ENCODE measurements at regions not wholly inside any gene's neighbourhood (a gene's known extent, or its start where the extent isn't known, plus 50 kb on each side); places are given as distances from the start of the nearest gene placed in this dataset.

DNA sequence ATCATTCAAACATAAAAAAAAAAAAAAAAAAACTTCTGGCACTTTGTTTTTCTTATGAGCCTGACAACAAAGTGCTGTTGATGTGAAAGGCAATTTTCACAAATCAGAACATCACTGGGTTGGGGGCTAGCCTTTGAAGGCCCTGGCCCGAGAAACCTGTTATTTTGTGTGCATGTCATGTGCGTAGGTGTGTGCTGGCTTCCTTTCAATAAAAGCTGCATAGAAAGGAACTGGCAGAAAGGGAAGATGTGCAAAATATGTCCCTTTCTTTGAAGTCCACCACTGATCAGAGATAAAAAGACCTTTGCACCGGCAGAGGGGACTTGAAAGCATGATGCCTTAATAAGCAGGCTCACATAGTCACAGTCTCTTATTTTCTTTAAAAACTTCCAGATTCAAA, 170.8 kb upstream of the RASGEF1B start:
- no peaks in the 10 kb centered on the region for H4K20me1 ChIP-seq (ENCODE audit: insufficient read depth, low read length)
- H3K27me3 ChIP-seq (ENCODE audit: insufficient read depth, low read length) = no peaks in the 10 kb centered on the region
- H3K79me2 ChIP-seq (ENCODE audit: insufficient read depth, low read length) = no peaks in the 10 kb centered on the region
- no peak overlapping the region for H3K4me2 ChIP-seq (ENCODE audit: low read length)
- H3K4me3 ChIP-seq (ENCODE audit: low read depth, low read length, poor library complexity, severe bottlenecking) = no peak overlapping the region
- H3F3A ChIP-seq (ENCODE audit: insufficient read depth, low read length) = no peaks in the 10 kb centered on the region
- no peak overlapping the region for H3K9ac ChIP-seq (ENCODE audit: low read length)
- H3K27ac ChIP-seq (ENCODE audit: low read depth, low read length, poor library complexity, severe bottlenecking) = no peak overlapping the region
- H3K9me2 ChIP-seq (ENCODE audit: low read depth, low read length) = no peaks in the 10 kb centered on the region
- H2AFZ ChIP-seq (ENCODE audit: low read length) = 0 out of 2 replicates have a peak overlapping the region, but pooled peaks have one; percentile 39
- TF ChIP-seq, protein P1, sequence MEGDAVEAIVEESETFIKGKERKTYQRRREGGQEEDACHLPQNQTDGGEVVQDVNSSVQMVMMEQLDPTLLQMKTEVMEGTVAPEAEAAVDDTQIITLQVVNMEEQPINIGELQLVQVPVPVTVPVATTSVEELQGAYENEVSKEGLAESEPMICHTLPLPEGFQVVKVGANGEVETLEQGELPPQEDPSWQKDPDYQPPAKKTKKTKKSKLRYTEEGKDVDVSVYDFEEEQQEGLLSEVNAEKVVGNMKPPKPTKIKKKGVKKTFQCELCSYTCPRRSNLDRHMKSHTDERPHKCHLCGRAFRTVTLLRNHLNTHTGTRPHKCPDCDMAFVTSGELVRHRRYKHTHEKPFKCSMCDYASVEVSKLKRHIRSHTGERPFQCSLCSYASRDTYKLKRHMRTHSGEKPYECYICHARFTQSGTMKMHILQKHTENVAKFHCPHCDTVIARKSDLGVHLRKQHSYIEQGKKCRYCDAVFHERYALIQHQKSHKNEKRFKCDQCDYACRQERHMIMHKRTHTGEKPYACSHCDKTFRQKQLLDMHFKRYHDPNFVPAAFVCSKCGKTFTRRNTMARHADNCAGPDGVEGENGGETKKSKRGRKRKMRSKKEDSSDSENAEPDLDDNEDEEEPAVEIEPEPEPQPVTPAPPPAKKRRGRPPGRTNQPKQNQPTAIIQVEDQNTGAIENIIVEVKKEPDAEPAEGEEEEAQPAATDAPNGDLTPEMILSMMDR (IDR thresholded peaks at IDR 0.05; ENCODE audit: low read length) = no peak
- no peak for TF ChIP-seq EZH2 (IDR thresholded peaks at IDR 0.05; ENCODE audit: borderline replicate concordance, low read length)
- H3K9me3 ChIP-seq (ENCODE audit: low read length) = peaks cover 13% of the 10 kb centered on the region
- H3K4me1 ChIP-seq (ENCODE audit: insufficient read depth, low read length, severe bottlenecking) = peaks cover 32% of the 10 kb centered on the region
- no peaks in the 10 kb centered on the region for H3K36me3 ChIP-seq (ENCODE audit: insufficient read depth, low read length)

DNA sequence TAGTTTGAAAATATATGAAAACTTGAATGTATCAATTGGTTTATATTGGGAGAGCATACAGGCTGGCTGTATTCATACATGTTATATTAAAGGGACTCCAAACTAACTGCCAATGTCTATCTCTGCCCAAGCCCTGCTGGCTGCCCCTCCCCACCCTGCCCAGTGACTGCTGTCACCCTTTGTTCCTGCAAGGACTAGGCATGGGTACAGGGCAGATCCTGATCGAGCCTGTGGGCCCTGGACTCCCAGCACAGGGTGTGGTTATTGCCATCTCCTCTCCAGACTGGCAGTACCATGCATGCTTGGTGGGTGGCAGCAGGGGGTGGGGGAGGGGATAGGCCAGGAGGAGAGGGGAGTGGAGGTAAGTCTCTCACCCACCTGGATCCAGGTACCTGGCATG, 167.5 kb upstream of the RASGEF1B start:
- Histone ChIP-seq H3K27me3 (ENCODE audit: insufficient read depth, low read length) (no peaks in the 10 kb centered on the region), H3K27ac (ENCODE audit: low read depth, low read length, poor library complexity, severe bottlenecking) (no peak overlapping the region), H3K4me1 (ENCODE audit: insufficient read depth, low read length, severe bottlenecking) (peaks cover 45% of the 10 kb centered on the region), H3K4me3 (ENCODE audit: low read depth, low read length, poor library complexity, severe bottlenecking) (no peak overlapping the region), H3K36me3 (ENCODE audit: insufficient read depth, low read length) (no peaks in the 10 kb centered on the region), H3K9ac (ENCODE audit: low read length) (no peak overlapping the region), H4K20me1 (ENCODE audit: insufficient read depth, low read length) (no peaks in the 10 kb centered on the region), H2AFZ (ENCODE audit: low read length) (no peak overlapping the region), H3K9me3 (ENCODE audit: low read length) (peaks cover under 1% of the 10 kb centered on the region; the same call in 1 of the 2 replicates), H3K4me2 (ENCODE audit: low read length) (no peak overlapping the region), H3K9me2 (ENCODE audit: low read depth, low read length) (no peaks in the 10 kb centered on the region), H3K79me2 (ENCODE audit: insufficient read depth, low read length) (no peaks in the 10 kb centered on the region), H3F3A (ENCODE audit: insufficient read depth, low read length) (peaks cover 5% of the 10 kb centered on the region; the same call in 1 of the 2 replicates)
- TF ChIP-seq, protein P1 (IDR thresholded peaks at IDR 0.05; ENCODE audit: low read length) = no peak
- TF ChIP-seq EZH2 (IDR thresholded peaks at IDR 0.05; ENCODE audit: borderline replicate concordance, low read length) = no peak

DNA sequence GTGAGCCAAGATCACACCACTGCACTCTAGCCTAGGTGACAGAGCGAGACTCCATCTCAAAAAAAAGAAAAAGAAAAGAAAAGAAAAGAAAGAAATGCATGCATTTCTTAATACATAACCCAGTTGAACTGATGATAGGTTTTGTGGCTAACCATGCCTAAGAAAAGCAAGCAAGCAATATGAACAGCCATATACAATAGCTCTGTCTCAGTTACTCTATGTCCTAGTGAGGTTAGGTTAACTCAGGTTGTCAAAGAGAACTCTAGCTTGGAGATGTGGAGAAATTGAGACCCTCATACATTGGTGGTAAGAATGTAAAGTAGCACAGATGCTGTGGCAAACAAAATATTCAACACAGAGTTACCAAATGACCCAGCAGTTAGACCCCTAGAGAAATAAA, 167.0 kb upstream of the RASGEF1B start:
- Histone ChIP-seq H3K4me1 (ENCODE audit: insufficient read depth, low read length, severe bottlenecking) (peaks cover 45% of the 10 kb centered on the region), H3K27me3 (ENCODE audit: insufficient read depth, low read length) (no peaks in the 10 kb centered on the region), H3K4me3 (ENCODE audit: low read depth, low read length, poor library complexity, severe bottlenecking) (no peak overlapping the region), H4K20me1 (ENCODE audit: insufficient read depth, low read length) (no peaks in the 10 kb centered on the region), H3K4me2 (ENCODE audit: low read length) (no peak overlapping the region), H3F3A (ENCODE audit: insufficient read depth, low read length) (peaks cover 5% of the 10 kb centered on the region; the same call in 1 of the 2 replicates), H2AFZ (ENCODE audit: low read length) (no peak overlapping the region), H3K36me3 (ENCODE audit: insufficient read depth, low read length) (no peaks in the 10 kb centered on the region), H3K9me3 (ENCODE audit: low read length) (no peaks in the 10 kb centered on the region), H3K9ac (ENCODE audit: low read length) (no peak overlapping the region), H3K79me2 (ENCODE audit: insufficient read depth, low read length) (no peaks in the 10 kb centered on the region), H3K9me2 (ENCODE audit: low read depth, low read length) (no peaks in the 10 kb centered on the region), H3K27ac (ENCODE audit: low read depth, low read length, poor library complexity, severe bottlenecking) (no peak overlapping the region)
- TF ChIP-seq EZH2 (IDR thresholded peaks at IDR 0.05; ENCODE audit: borderline replicate concordance, low read length) = no peak
- TF ChIP-seq, protein P1 (IDR thresholded peaks at IDR 0.05; ENCODE audit: low read length) = no peak

All from OCI-LY1 (cell line).